ENCODE measurements at regions not wholly inside any gene's neighbourhood (a gene's known extent, or its start where the extent isn't known, plus 50 kb on each side); places are given as distances from the start of the nearest gene placed in this dataset.

- TF ChIP-seq CTCF (IDR thresholded peaks at IDR 0.05; ENCODE audit: insufficient read depth, low read depth, low read length) = no peak
- no peak for DNase-seq (ENCODE audit: low read depth)
- H3K4me3 ChIP-seq (ENCODE audit: low read depth, low read length) = no peak overlapping the region
Measured at GRCh38 chr5:115713408-115713807, 87.6 kb upstream of the TMED7 start.

- no peak overlapping the region for H3K4me3 ChIP-seq (ENCODE audit: low read depth, low read length)
- DNase-seq (ENCODE audit: low read depth) = peak; percentile 20
- TF ChIP-seq CTCF (IDR thresholded peaks at IDR 0.05; ENCODE audit: insufficient read depth, low read depth, low read length) = no peak
Measured at GRCh38 chr5:115709585-115709984, 83.7 kb upstream of the TMED7 start.

- H3K4me3 ChIP-seq (ENCODE audit: low read depth, low read length) = no peak overlapping the region
- no peak for TF ChIP-seq CTCF (IDR thresholded peaks at IDR 0.05; ENCODE audit: insufficient read depth, low read depth, low read length)
- DNase-seq (ENCODE audit: low read depth) = no peak
Measured at GRCh38 chr5:115708819-115709477, 83.1 kb upstream of the TMED7 start.

- H3K4me3 ChIP-seq (ENCODE audit: low read depth, low read length) = no peak overlapping the region
- TF ChIP-seq CTCF (IDR thresholded peaks at IDR 0.05; ENCODE audit: insufficient read depth, low read depth, low read length) = no peak
- DNase-seq (ENCODE audit: low read depth) = no peak
Measured at GRCh38 chr5:115703514-115703913, 77.7 kb upstream of the TMED7 start.

- H3K4me3 ChIP-seq (ENCODE audit: low read depth, low read length) = no peak overlapping the region
- DNase-seq (ENCODE audit: low read depth) = no peak
- TF ChIP-seq CTCF (IDR thresholded peaks at IDR 0.05; ENCODE audit: insufficient read depth, low read depth, low read length) = no peak
Measured at GRCh38 chr5:115702025-115702424, 76.2 kb upstream of the TMED7 start.

GRCh38 chr5:115699967-115700366 is 74.1 kb upstream of the TMED7 start:
- DNase-seq (ENCODE audit: low read depth) = no peak
- H3K4me3 ChIP-seq (ENCODE audit: low read depth, low read length) = no peak overlapping the region
- no peak for TF ChIP-seq CTCF (IDR thresholded peaks at IDR 0.05; ENCODE audit: insufficient read depth, low read depth, low read length)

- H3K4me3 ChIP-seq (ENCODE audit: low read depth, low read length) = no peak overlapping the region
- DNase-seq (ENCODE audit: low read depth) = no peak
- TF ChIP-seq CTCF (IDR thresholded peaks at IDR 0.05; ENCODE audit: insufficient read depth, low read depth, low read length) = no peak
Measured at GRCh38 chr5:115696141-115696650, 70.4 kb upstream of the TMED7 start.

All from fibroblast of villous mesenchyme (primary cell).